ENCODE measurements at regions not wholly inside any gene's neighbourhood (a gene's known extent, or its start where the extent isn't known, plus 50 kb on each side); places are given as distances from the start of the nearest gene placed in this dataset.

GRCh38 chr4:34791209-34791608 lies 1453.1 kb downstream of the ARAP2 start:
- TF ChIP-seq EP300 (IDR thresholded peaks at IDR 0.05): no peak
- TF ChIP-seq POLR2A (IDR thresholded peaks at IDR 0.05): no peak

Measured in stomach (tissue), 4 donors.